ENCODE measurements at regions not wholly inside any gene's neighbourhood (a gene's known extent, or its start where the extent isn't known, plus 50 kb on each side); places are given as distances from the start of the nearest gene placed in this dataset.
"Not testable (repeated sequence)": the region's sequence is repeated elsewhere in the genome, so short reads cannot be mapped to it uniquely, and the experiment has no call there.

- Histone ChIP-seq H3K4me1 (no peaks in the 10 kb centered on the region), H3K4me2 (no peak overlapping the region), H3K9ac (no peak overlapping the region), H3K4me3 (no peak overlapping the region), H3K27ac (no peak overlapping the region), H3K27me3 (no peaks in the 10 kb centered on the region), H4K20me1 (no peaks in the 10 kb centered on the region), H3K9me3 (no peaks in the 10 kb centered on the region), H3K36me3 (no peaks in the 10 kb centered on the region)
- no peak for TF ChIP-seq Cebpa-rat (IDR thresholded peaks at IDR 0.05)
Observed at GRCh38 chr6:126963077-126963809, 155.2 kb upstream of the RSPO3 start.

- H3K4me1 ChIP-seq = no peaks in the 10 kb centered on the region
- H3K9ac ChIP-seq = no peak overlapping the region
- H4K20me1 ChIP-seq = no peaks in the 10 kb centered on the region
- no peak overlapping the region for H3K27ac ChIP-seq
- no peaks in the 10 kb centered on the region for H3K36me3 ChIP-seq
- no peak overlapping the region for H3K4me2 ChIP-seq
- H3K9me3 ChIP-seq = no peaks in the 10 kb centered on the region
- H3K4me3 ChIP-seq = no peak overlapping the region
- no peaks in the 10 kb centered on the region for H3K27me3 ChIP-seq
- TF ChIP-seq Cebpa-rat (IDR thresholded peaks at IDR 0.05) = no peak
Observed at GRCh38 chr6:126967296-126968005, 151.0 kb upstream of the RSPO3 start.

- H3K4me3 ChIP-seq = no peak overlapping the region
- no peak overlapping the region for H3K27ac ChIP-seq
- H3K9ac ChIP-seq = no peak overlapping the region
- no peaks in the 10 kb centered on the region for H3K36me3 ChIP-seq
- H3K4me1 ChIP-seq = no peaks in the 10 kb centered on the region
- no peaks in the 10 kb centered on the region for H3K27me3 ChIP-seq
- no peaks in the 10 kb centered on the region for H4K20me1 ChIP-seq
- TF ChIP-seq Cebpa-rat (IDR thresholded peaks at IDR 0.05) = no peak
- no peak overlapping the region for H3K4me2 ChIP-seq
- H3K9me3 ChIP-seq = no peaks in the 10 kb centered on the region
Observed at GRCh38 chr6:126976253-126976797, 142.1 kb upstream of the RSPO3 start.

GRCh38 chr6:126983779-126984178 lies 134.7 kb upstream of the RSPO3 start:
- no peak overlapping the region for H3K4me3 ChIP-seq
- no peak overlapping the region for H3K27ac ChIP-seq
- no peak overlapping the region for H3K4me2 ChIP-seq
- H4K20me1 ChIP-seq = no peaks in the 10 kb centered on the region
- no peaks in the 10 kb centered on the region for H3K4me1 ChIP-seq
- no peaks in the 10 kb centered on the region for H3K9me3 ChIP-seq
- H3K27me3 ChIP-seq = no peaks in the 10 kb centered on the region
- no peak for TF ChIP-seq Cebpa-rat (IDR thresholded peaks at IDR 0.05)
- no peak overlapping the region for H3K9ac ChIP-seq
- no peaks in the 10 kb centered on the region for H3K36me3 ChIP-seq

GRCh38 chr6:126988125-126988524 lies 130.3 kb upstream of the RSPO3 start:
- not testable (repeated sequence) for H3K27ac ChIP-seq, H3K9ac ChIP-seq, H3K4me2 ChIP-seq, H3K4me1 ChIP-seq, H3K27me3 ChIP-seq, H4K20me1 ChIP-seq, H3K9me3 ChIP-seq, H3K4me3 ChIP-seq, H3K36me3 ChIP-seq

GRCh38 chr6:127000631-127001030 lies 117.8 kb upstream of the RSPO3 start:
- H3K9ac ChIP-seq = no peak overlapping the region
- H3K4me2 ChIP-seq = no peak overlapping the region
- H3K9me3 ChIP-seq = no peaks in the 10 kb centered on the region
- no peak for TF ChIP-seq Cebpa-rat (IDR thresholded peaks at IDR 0.05)
- H3K27me3 ChIP-seq = no peaks in the 10 kb centered on the region
- no peaks in the 10 kb centered on the region for H3K36me3 ChIP-seq
- H4K20me1 ChIP-seq = no peaks in the 10 kb centered on the region
- H3K27ac ChIP-seq = no peak overlapping the region
- no peaks in the 10 kb centered on the region for H3K4me1 ChIP-seq
- H3K4me3 ChIP-seq = no peak overlapping the region

- H3K9me3 ChIP-seq = no peaks in the 10 kb centered on the region
- H3K4me1 ChIP-seq = no peaks in the 10 kb centered on the region
- no peaks in the 10 kb centered on the region for H3K27me3 ChIP-seq
- H3K36me3 ChIP-seq = no peaks in the 10 kb centered on the region
- H3K9ac ChIP-seq = no peak overlapping the region
- no peak overlapping the region for H3K4me3 ChIP-seq
- H3K27ac ChIP-seq = no peak overlapping the region
- H4K20me1 ChIP-seq = no peaks in the 10 kb centered on the region
- no peak for TF ChIP-seq Cebpa-rat (IDR thresholded peaks at IDR 0.05)
- H3K4me2 ChIP-seq = no peak overlapping the region
Observed at GRCh38 chr6:127013865-127014264, 104.6 kb upstream of the RSPO3 start.

GRCh38 chr6:127015858-127016257 lies 102.6 kb upstream of the RSPO3 start:
- TF ChIP-seq Cebpa-rat (IDR thresholded peaks at IDR 0.05) = no peak
- no peaks in the 10 kb centered on the region for H3K4me1 ChIP-seq
- no peak overlapping the region for H3K27ac ChIP-seq
- no peak overlapping the region for H3K4me2 ChIP-seq
- H3K36me3 ChIP-seq = no peaks in the 10 kb centered on the region
- H3K27me3 ChIP-seq = no peaks in the 10 kb centered on the region
- no peaks in the 10 kb centered on the region for H3K9me3 ChIP-seq
- no peaks in the 10 kb centered on the region for H4K20me1 ChIP-seq
- no peak overlapping the region for H3K9ac ChIP-seq
- H3K4me3 ChIP-seq = no peak overlapping the region

GRCh38 chr6:127019828-127020227 lies 98.6 kb upstream of the RSPO3 start:
- no peaks in the 10 kb centered on the region for H3K9me3 ChIP-seq
- TF ChIP-seq Cebpa-rat (IDR thresholded peaks at IDR 0.05) = no peak

GRCh38 chr6:127022302-127022701 lies 96.2 kb upstream of the RSPO3 start:
- Histone ChIP-seq H3K4me2 (no peak overlapping the region), H3K36me3 (no peaks in the 10 kb centered on the region), H3K9ac (no peak overlapping the region), H3K9me3 (no peaks in the 10 kb centered on the region), H3K27ac (no peak overlapping the region), H4K20me1 (no peaks in the 10 kb centered on the region), H3K4me3 (no peak overlapping the region), H3K27me3 (no peaks in the 10 kb centered on the region), H3K4me1 (no peaks in the 10 kb centered on the region)
- TF ChIP-seq Cebpa-rat (IDR thresholded peaks at IDR 0.05) = no peak

More at GRCh38 chr6:127019828-127020227, 98.6 kb upstream of the RSPO3 start:
- Histone ChIP-seq H3K4me1 (no peaks in the 10 kb centered on the region), H3K4me2 (no peak overlapping the region), H3K4me3 (no peak overlapping the region), H3K27me3 (no peaks in the 10 kb centered on the region), H3K9ac (no peak overlapping the region), H3K27ac (no peak overlapping the region), H4K20me1 (no peaks in the 10 kb centered on the region), H3K36me3 (no peaks in the 10 kb centered on the region)

All from BLaER1 (cell line).